Pulmonary artery endothelial cell (primary cell): ENCODE measurements at regions not wholly inside any gene's neighbourhood (a gene's known extent, or its start where the extent isn't known, plus 50 kb on each side); places are given as distances from the start of the nearest gene placed in this dataset.

Experiments
- DNase-seq: peaks from one replicate; pipeline ENCODE4 v3.0.0-alpha.2; 2011; ENCODE audit warnings: low read depth, low spot score

DNA sequence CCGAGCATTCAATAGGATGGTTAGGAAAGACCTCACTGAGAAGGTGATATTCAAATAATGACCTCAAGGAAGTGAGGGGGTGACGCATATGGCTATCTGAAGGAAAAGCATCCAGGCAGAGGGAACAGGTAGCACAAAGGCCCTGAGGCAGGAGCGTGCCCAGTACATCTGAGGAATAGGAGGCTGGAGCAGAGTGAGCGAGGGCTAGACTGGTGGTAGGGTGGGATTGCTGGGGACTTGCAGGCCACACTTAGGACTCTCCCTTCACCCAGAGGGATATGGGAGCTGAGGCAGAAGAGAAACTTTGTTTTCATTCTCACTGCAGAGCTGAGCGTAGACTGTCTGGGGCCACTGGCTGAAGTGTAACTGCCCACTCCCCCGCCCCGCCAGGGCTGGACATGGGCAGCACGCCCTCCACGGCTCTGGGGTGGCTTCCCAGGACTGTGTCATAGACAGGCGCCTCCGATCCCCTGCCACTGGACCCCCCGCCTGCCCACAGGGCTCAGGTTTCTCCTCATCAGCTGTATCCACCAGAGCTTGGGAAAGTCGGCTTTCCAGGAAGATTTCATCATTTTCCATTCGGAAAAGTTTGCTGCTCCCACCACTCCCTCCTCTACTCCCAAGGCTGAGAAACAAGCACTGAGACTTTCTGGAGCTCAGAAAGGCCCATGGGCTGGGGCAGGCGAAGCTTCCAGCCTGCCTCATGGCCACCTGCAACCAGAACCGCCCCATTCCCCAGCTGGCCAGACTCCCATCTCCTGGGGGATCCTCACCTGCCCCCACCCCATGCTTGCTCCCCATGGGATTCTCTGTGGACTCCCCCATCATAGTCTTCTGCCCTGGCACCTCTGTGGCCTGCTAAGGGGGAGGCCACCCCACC is 142.6 kb downstream of the MRPL14 start:
- DNase-seq, result no peak

DNA sequence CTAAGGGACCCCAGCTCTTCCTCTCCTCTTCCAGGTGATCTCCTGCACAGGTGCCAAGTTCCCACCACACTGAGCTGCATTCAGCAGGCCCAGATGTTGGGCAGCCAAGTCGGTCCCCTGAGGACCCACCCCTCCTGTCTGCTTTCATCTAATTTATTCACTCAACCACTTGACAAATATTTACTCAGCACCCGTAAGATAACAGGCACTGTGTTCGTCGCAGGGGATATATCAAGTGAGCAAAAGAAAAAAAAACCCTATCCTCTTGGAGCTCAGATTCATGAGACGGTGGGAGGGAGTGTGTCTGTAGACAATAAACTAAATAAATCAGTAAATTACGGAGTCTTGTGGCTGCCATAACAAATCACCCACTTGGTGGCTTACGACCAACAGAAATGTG is 143.6 kb downstream of the MRPL14 start:
- DNase-seq, result no peak

DNA sequence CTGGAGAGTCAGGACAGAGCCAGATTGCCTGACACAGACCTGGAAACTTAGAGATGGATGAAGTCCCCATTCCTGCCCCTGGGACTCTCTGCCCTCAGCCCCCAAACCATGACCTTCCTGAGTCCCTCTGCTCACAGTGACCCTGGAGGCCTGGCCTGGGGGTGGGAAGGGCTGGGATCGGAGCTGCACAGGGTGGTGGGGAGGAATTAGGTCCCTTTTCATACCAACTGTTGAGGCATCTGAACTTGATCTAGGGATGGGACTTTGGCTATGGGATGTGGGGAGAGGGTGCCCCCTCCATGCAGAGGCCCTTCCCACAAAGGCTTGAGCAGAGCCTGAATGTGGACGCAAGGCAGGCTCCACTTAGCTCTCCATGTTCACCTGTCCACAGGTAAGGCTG is 144.1 kb downstream of the MRPL14 start:
- no peak for DNase-seq

DNA sequence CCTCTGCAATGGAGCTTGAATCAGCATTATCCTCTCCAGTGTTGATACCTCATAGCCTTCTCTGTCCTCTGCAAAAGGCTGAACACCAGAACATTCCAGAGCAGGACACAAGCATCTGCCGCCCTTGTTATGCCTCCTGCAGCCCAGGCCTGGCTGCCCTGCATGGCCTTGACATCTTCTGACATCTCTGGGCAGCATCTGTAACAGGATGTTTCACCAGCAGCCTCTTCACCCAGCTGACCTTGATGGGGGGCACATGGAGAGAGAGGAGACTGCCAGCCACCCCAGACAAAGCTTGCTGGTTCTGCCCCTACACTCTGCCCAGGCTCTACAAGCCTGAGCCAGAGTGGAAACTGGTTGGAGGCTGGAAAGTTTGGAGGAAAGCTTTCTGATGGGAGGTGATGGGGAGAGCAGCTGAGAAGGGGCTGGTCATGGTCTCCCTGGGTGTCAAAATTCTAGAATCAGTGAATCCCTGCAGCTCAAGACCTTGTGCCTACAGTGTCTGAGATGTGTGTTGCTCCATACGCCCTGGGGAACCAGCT is 145.1 kb downstream of the MRPL14 start:
- DNase-seq, result no peak

DNA sequence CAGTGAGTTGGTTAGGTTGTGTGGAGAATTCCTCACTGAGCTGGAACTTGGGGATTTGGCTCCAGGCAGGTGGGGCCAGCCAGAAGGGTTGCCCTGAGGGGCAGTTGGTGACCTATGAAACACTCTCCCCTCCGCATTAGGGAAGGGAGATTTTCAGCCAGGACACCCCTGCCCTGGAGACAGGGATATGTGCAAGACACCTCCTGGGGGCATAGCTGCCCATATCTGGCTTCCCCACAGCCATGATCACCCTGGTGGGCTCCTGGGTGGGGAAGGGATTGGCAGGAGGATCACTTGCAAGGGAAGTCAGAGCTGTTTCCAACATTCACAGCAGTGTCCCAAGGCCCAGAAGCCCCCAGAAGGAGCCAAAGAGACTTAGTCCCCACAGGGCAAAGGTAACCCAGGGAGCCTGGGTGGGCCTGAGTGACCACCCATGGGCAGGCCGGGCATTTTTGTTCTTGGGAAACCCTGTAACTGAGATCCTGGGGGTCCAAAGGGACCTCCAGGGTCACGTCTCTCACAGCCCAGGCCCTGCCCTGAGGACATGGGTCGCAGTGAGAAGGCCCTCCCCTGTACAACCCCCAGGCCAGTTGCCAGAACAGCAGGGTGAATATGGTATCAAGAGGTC is 145.8 kb downstream of the MRPL14 start:
- DNase-seq, result no peak

DNA sequence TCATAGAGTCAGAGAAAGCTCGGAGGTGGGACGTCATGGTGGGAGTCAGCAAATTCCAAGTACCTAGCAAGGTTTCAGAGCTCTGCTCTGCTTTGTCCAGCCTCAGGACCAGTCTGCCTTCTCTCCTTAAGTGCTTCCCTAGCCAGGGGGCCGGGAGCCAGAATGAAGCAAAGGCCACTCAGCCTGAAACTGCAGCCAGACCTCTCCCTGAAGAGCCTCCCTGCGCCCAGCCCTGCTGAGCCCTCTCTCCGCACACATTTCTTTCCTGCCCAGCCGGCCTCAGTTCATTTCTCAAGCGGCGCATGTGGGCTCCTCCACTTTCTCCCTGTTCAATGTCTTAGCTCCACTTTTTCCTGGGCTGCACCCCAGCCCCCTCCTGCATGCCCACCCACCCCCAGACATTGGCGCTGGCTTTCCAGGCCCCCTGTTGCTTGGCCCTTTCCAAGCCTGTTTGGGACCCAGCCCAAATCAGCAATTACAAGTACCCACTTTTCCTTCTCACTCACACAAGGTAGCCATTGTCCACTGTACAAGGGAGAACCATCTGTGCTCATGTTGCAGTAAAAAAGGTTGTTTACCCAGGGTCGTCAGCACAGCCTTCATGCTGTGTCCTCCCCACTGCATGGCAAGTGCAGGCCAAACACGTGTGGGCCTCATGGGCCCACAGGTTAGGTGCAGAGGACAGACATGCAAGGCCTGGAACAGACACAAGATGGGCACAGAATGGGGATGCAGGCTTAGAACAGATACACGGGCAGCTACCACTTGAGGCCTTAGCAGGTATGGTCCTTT is 147.1 kb downstream of the MRPL14 start:
- no peak for DNase-seq

DNA sequence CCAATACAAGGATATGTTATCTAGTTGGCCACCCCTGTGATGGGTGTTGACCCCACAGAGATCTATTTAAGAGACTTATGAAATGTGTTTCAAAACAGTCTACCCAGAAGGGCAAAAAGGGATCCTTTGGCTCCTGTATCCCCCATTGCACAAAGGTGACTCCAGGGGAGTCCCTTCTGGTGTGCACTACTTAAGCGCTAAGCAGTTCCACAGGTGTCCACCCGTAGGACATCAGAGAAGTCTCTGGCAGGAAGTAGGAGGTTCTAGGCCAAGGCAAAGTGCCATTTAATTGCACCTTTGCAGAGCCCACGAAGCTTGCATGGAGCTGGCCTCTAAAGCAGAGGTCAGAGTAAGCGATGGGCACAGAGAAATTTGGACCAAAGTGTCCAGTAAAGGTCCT is 147.7 kb downstream of the MRPL14 start:
- no peak for DNase-seq

DNA sequence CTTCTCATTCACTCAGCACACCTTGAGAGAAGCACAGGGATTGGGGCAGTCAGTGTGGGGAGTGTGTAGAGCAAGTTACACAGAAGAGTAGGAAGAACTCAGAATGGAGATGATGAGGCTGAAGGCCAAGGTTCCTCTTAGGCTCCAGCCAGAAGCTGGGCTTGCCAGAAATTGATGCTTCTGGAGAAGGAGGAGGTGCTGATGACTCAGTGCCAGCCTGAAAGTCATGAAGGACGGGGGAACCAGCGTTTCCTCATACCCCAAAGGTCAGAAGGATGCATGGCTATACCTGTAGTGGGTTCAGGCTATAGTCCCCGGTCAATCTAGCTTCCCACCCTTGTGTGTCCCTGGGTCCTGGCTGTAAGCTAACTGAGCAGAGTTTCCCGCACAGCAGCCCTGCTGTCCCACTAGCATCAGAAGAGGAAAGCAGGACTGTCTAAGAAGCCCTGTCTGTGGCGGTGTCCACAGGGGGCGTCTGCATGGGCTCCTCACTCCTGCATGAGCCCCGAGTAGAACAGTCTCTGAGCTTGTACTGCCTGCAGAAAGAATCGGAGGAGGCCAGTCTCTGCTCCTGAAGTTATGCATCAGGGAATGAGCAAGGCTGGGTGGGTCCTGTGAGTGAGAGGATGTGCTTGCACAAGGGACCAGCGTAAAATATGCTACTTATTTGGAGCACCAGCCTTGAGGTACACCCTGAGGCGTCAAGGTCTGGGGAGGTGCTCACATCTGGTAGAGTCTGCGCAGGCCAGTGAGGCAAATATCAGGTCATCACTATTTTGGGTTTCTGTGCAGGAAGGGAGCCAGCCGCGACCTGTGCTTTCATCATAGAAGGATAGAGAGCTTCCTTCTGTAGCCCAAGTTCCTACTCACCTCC is 148.5 kb downstream of the MRPL14 start:
- no peak for DNase-seq

DNA sequence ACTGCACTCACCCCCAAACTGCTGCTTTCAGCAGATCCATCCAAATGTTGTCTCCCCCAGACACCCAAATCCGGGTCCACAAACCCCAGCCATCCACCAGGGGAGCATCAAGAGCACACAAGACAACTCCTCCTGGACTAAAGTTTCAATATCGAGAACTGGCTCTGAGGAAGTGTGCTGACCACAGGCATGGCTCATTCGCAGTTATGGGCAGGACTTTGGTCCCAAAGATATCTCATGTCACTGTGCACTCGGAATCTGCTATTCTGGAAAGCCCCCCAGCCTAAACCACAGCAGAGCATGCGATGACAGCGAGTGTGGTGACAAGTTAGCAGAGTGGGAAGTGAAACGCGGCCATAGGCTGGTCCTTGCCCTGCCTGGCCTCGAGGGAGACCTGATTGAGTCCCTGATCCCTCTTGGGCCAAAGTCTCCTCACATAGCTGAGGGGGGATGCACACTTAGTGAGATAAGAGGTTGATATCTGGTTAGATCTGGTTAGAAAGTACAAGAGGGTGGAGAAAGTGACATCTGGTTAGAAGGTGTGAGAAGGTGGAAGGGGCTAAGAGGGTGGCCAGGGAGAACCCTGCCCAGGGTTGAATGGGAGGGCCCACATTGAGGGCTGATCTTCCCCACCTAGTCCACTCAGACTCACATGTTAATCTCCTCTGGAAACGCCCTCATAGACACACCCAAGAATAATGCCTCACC is 149.7 kb downstream of the MRPL14 start:
- DNase-seq, result no peak

DNA sequence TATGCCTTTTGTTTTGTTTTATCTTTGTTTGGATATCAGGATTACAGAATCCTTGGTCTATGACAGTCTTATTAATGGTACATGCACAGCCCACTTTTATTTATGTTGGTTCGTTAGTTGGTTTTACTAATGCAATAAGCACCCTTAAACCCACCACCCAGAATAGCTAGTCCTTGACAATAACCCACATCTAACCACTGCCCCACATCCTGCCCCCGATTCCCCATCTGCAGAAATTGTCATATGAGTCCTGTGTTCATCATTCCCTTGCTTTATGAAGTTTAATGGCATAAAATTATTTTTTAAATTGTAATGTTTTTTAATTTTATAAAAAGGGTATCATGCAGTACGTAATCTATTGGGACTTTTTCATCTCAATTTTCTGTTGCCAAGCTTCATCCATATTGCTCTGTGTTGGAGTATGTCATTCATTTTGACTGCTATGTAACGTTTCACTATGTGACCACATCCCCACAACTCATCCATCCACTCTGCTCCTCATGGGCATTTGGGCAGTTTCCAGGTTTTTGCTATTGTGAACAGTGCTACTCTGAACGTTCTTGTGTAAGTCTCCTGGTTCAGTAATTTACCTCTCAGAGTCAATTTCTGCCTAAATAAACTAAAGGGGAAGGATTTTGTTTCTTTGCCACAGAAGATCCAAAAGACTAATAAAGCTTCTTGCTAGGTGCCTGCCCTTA is 150.4 kb downstream of the MRPL14 start:
- no peak for DNase-seq

DNA sequence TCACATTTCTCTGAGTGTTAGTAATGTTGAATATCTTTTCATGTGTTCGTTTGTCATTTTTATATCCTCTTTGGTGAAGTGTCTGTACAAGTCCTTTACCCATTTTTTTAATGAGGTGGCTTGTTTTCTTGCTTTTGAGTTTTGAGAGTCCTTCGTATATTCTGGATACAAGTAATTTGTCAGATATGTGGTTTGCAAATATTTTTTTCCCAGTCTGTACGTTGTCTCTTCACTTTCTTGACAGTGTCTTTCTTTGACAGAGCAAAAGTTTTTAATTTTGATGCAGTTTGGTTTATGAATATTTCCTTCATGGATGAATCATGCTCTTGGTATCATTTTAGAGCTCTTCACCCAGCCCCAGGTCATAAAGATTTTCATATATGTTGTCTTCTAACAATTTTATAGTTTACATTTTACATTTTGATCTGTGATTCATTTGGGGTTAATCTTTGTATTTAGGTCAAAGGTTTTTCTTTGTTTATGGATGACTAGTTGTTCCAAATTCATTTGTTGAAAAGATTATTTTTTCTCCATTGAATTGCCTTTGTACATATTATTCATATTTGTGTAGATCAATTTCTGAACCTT is 152.5 kb downstream of the MRPL14 start:
- DNase-seq, result no peak

DNA sequence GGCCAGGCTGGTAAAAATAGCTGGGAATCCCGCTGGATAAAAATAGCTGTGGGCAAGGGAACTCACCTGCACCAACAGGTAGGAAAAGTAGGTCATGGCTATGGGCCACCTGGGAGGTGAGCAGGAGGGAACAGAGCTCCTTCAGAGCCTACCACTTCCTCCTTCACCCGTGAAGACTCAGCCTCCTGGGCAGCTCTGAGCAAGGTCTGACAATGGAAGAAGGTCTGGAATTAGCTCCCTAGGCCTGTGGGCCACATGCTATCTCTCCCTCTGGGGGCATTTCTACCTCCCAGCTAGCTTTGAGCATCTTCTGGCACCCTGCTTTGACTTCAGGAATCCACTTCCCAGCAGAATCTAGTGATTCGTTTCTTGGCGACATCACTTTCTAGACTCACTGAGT is 153.9 kb downstream of the MRPL14 start:
- no peak for DNase-seq

DNA sequence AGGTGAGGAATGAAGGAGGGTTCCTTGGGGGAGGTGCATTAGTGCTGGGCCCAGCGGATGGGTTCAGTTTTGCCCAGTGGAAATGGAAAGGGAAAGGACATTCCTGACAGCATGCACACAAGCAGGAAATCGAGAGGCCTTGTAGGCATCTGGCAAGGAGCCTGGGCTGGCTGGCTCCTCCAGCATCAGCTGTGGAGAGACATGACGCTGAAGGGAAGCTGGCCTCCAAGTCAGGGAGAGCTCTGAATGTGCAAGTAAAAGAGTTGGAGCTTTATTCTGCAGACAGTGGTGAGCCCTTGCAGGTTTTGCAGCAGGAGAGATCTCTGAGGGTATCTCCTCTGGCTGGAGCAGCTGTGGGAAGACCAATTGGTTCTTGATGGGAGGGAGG is 154.3 kb downstream of the MRPL14 start:
- DNase-seq, result peak; percentile 63

DNA sequence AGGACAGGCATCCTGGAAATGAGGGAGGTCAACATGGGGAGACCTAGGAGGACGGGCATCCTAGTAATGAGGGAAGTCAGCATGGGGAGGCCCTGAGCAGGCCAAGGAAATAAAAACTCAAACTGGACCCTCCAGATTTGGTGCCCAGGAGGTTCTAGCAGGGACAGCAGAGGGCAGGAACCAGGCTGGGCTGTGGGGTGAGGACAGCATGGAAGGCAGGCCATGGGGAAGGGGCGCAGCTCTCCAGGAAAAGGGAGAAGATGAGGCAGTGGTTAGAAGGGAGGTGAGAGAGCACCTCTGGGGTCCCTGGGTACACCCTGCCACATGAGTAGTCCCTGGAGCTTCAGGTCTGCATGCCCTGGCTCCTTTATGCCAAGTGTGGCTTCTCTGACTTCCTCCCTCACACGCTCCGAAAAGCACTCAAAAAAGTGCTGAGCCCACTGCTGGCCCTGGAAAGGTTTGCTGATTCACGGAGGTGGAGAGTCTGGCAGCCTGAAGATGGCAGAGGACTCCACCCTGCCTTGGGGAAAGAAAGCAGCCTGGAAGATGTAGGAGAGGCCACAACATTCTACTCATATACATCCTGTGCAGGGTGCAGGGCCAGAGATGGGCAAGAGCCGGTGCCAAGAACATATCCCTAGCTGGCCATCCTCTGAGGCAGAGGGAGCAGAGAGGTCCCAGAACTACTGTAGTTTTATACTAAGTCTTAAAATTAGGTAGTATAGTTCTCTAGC is 154.9 kb downstream of the MRPL14 start:
- no peak for DNase-seq

DNA sequence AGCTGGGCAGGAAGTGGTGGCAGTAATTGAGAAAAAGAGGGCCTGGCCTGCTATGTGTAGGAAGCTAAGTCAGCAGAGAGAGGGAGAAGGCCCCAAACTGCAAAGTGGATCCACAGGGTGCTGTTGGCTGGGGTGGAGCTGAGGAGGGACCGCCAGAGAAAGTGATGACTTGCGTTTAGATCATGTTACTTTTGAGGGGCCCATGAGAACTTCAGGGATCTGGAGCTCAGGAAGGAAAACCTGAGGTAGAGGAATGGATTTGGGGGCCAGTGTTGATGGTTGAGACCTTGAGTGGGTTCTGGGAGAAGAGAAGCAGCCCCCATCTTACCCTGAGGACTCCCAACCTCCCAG is 155.5 kb downstream of the MRPL14 start:
- DNase-seq, result no peak

DNA sequence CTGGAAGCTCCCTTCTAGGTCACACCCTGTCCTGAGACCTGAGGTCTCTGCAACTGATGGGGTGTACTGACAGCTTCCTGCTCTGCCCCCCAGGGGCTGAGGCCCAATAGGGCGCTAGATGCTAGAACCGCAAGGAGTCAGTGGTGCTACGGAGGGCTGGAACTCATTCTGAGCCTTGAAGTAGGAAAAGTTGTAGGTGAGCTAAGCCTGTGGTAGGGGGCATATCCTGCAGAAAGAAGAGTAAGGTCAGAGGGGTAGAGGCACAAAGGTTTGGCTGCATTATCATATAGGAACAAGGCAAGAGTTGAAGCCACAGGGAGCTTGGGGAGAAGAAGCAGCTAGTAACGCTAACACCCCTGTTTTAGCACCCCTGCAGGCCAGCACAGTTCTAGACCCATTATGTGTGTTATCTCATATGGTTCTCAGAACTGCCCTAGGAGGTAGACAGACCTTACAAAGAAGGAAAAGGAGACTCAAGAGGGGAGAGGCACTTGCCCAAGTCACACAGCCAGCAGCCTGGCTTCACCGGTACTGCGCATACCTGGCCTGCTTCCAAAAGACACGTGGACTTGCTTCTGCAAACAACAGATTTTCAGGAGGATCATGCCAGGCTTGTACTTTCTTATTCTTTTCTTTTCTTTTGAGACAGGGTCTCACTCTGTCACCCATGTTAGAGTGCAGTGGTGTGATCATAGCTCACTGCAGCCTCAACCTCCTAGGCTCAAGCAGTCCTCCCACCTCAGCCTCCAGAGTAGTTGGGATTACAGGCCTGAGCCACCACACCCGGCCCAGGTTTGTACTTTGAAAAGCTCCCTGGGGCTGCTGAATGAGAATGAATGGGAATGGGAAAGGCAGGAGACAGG is 156.1 kb downstream of the MRPL14 start:
- DNase-seq, result no peak

DNA sequence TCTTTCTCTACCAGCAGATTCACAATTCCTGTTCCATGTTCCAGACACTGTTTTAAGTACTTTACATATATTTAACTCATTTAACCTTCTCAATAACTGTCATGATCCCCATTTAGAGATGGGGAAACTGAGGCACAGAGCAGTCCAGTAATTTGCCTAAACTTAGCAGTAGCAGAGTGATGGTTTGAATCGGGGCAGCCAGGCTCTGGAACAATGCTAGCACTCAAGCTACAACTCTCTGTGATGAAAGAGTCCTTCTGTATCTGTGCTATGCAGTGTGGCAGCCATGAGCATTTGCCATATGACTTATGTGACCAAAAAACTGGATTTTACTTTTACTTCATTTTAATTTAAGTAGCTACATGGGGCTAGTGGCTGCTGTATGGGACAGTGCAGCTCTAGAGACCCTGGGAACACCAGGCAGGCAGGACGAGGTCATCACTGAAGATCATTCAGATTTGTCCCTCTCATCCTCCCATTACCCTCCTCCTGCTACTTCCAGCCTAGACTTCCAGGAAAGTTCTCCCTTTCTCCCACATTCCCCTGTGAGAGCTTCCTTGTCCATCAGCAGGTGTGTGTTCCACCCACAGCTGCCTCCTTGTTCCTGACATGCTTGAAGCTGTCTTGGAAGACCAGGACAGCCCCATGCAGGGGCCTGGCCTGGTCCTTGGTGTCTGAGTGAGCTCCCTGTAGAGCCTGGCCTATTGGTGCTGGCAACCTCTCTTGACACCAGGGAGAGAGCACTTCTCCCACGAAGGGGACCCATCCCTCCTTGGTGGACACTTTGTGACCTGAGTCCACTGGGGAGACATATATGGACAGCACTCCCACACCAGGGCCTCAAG is 157.0 kb downstream of the MRPL14 start:
- DNase-seq, result no peak
